Osteoblast (primary cell): ENCODE measurements at regions not wholly inside any gene's neighbourhood (a gene's known extent, or its start where the extent isn't known, plus 50 kb on each side); places are given as distances from the start of the nearest gene placed in this dataset.

Source experiments
- DNase-seq: peaks from one replicate; pipeline ENCODE4 v3.0.0; 2011; ENCODE audit warnings: low spot score, mixed read lengths; ENCODE audit not compliant: insufficient read length; ENCODE audit errors: missing footprints
- H2AFZ ChIP-seq: 2 replicates; pipeline ENCODE4 v1.6.0; 2011; ENCODE audit warnings: mild to moderate bottlenecking, low read length
- H3K27ac ChIP-seq: 2 replicates; pipeline ENCODE4 v1.5.1; 2011; ENCODE audit warnings: mild to moderate bottlenecking, low read depth, low read length, moderate library complexity
- H3K27me3 ChIP-seq: 2 replicates; pipeline ENCODE4 v1.6.0; 2012; ENCODE audit warnings: mild to moderate bottlenecking, control low read depth, inconsistent platforms, low read length, moderate library complexity; ENCODE audit not compliant: insufficient read depth
- H3K36me3 ChIP-seq: 2 replicates; pipeline ENCODE4 v1.5.1; 2011; ENCODE audit warnings: mild to moderate bottlenecking, low read length, control low read depth, moderate library complexity; ENCODE audit not compliant: insufficient read depth
- H3K4me1 ChIP-seq: 2 replicates; pipeline ENCODE4 v1.5.1; 2011; ENCODE audit warnings: mild to moderate bottlenecking, low read length, control low read depth, moderate library complexity; ENCODE audit not compliant: insufficient read depth
- H3K4me2 ChIP-seq: 2 replicates; pipeline ENCODE4 v1.6.0; 2011; ENCODE audit warnings: mild to moderate bottlenecking, low read length; ENCODE audit not compliant: insufficient read depth
- H3K4me3 ChIP-seq: fragments of 200-600 bp; sonication (generic); 3 replicates; pipeline ENCODE4 v1.5.1; 2012; ENCODE audit warnings: mild to moderate bottlenecking, low read length, inconsistent platforms; ENCODE audit not compliant: insufficient read depth
- H3K79me2 ChIP-seq: 2 replicates; pipeline ENCODE4 v1.6.0; 2012; ENCODE audit warnings: mild to moderate bottlenecking, low read length, control low read depth, inconsistent platforms; ENCODE audit not compliant: insufficient read depth
- H3K9me3 ChIP-seq: 2 replicates; pipeline ENCODE4 v1.5.1; 2011; ENCODE audit warnings: low read depth, low read length, control low read depth
- H4K20me1 ChIP-seq: 2 replicates; pipeline ENCODE4 v1.6.0; 2012; ENCODE audit warnings: mild to moderate bottlenecking, low read length, control low read depth; ENCODE audit not compliant: insufficient read depth
- CTCF ChIP-seq: IDR thresholded peaks from 2 replicates; pipeline ENCODE4 v1.5.1; 2011; ENCODE audit warnings: mild to moderate bottlenecking, low read depth, low read length, moderate library complexity; ENCODE audit errors: extremely low read depth

GRCh38 chr16:49931266-49931665, 75.4 kb upstream of the ZNF423 start:
- no peak for DNase-seq
- H3K4me2 ChIP-seq = no peak overlapping the region
- H4K20me1 ChIP-seq = no peaks in the 10 kb centered on the region
- H3K36me3 ChIP-seq = no peaks in the 10 kb centered on the region
- H3K27me3 ChIP-seq = peaks cover 5% of the 10 kb centered on the region
- no peak for TF ChIP-seq CTCF
- H2AFZ ChIP-seq = no peak overlapping the region
- H3K9me3 ChIP-seq = no peaks in the 10 kb centered on the region
- H3K79me2 ChIP-seq = no peaks in the 10 kb centered on the region
- no peak overlapping the region for H3K27ac ChIP-seq
- H3K4me3 ChIP-seq = no peak overlapping the region
- no peaks in the 10 kb centered on the region for H3K4me1 ChIP-seq

GRCh38 chr16:49931916-49932315, 76.0 kb upstream of the ZNF423 start:
- Histone ChIP-seq H3K4me2 (no peak overlapping the region), H3K27me3 (peaks cover 5% of the 10 kb centered on the region), H3K4me3 (no peak overlapping the region), H3K27ac (no peak overlapping the region), H4K20me1 (no peaks in the 10 kb centered on the region), H3K4me1 (no peaks in the 10 kb centered on the region), H3K79me2 (no peaks in the 10 kb centered on the region), H2AFZ (no peak overlapping the region), H3K36me3 (no peaks in the 10 kb centered on the region), H3K9me3 (no peaks in the 10 kb centered on the region)
- TF ChIP-seq CTCF = no peak
- DNase-seq = no peak

GRCh38 chr16:49932434-49932833, 76.5 kb upstream of the ZNF423 start:
- H3K4me3 ChIP-seq = no peak overlapping the region
- no peak for DNase-seq
- no peak overlapping the region for H3K4me2 ChIP-seq
- no peak for TF ChIP-seq CTCF
- H3K79me2 ChIP-seq = no peaks in the 10 kb centered on the region
- H2AFZ ChIP-seq = no peak overlapping the region
- H3K27me3 ChIP-seq = peaks cover 5% of the 10 kb centered on the region
- no peaks in the 10 kb centered on the region for H3K4me1 ChIP-seq
- H4K20me1 ChIP-seq = no peaks in the 10 kb centered on the region
- H3K27ac ChIP-seq = no peak overlapping the region
- H3K36me3 ChIP-seq = no peaks in the 10 kb centered on the region
- H3K9me3 ChIP-seq = no peaks in the 10 kb centered on the region

GRCh38 chr16:49932946-49933345, 77.0 kb upstream of the ZNF423 start:
- Histone ChIP-seq H4K20me1 (no peaks in the 10 kb centered on the region), H3K27ac (no peak overlapping the region), H3K4me1 (no peaks in the 10 kb centered on the region), H3K4me2 (no peak overlapping the region), H2AFZ (no peak overlapping the region), H3K36me3 (no peaks in the 10 kb centered on the region), H3K79me2 (no peaks in the 10 kb centered on the region), H3K4me3 (no peak overlapping the region), H3K27me3 (peaks cover 5% of the 10 kb centered on the region), H3K9me3 (no peaks in the 10 kb centered on the region)
- TF ChIP-seq CTCF = no peak
- no peak for DNase-seq
